NCI-H2081 treated with DMSO at 0.1 percent for 48 hours (cell line): ENCODE measurements at regions not wholly inside any gene's neighbourhood (a gene's known extent, or its start where the extent isn't known, plus 50 kb on each side); places are given as distances from the start of the nearest gene placed in this dataset.
"Not testable (repeated sequence)": the region's sequence is repeated elsewhere in the genome, so short reads cannot be mapped to it uniquely, and the experiment has no call there.

Source experiments
- DNase-seq: peaks from one replicate; lab custom pipeline; 2025; lab: John Stamatoyannopoulos, UW

DNA sequence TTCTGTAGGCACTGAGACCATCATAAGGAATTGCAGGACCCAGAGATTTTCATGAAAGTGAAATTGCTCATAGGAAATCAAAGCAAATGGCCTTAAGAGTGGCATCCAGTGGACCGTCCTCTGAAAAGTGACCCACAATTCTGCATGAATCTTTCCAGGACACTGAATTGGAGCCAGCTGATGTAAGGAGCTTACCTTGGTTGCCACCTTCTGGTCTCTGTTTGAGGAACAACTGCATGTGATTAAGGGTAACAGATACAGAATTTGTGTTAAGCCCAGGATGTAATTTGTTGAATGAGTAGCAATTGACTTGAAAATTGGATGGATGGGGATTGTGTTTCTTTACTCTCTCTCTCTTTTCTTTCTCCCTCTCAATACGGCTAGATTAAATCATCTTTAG is 49.9 kb upstream of the GAS1 start:
- no peak for DNase-seq

DNA sequence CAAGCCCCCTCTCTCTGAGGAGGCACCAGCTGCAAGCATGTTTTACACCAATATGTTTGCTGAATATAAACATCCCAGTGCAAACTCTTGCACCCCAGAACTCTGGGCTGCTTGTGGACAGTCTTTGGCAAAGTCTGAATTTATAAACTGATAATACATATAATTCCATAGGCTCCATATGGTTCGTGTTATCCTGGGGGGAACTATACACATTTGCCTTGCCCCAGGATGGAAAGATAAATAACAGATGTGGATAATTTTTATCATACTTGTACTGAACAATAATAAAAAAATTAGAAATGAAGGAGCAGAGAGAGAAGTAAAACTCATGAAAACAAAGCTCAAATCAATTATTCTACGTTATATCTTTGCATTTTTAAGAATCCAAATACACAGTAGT is 50.6 kb upstream of the GAS1 start:
- no peak for DNase-seq

DNA sequence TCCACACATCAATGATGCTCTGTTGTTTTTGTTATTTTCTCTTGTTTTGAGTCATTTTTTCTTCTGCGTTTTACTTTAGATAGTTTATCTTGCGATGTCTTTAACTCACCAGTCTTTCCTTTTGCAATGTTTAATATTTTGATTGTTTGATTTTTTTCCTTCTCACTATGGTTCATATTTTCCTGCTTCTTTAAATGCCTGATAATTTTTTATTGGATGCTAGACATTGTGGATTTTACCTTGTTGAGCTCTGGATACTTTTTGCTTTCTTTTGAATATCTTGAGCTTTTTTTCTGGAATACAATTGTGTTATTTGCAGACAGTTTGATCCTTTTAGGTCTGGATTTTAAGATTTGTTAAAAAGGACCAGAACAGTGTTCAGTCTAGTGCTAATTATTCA is 55.2 kb upstream of the GAS1 start:
- DNase-seq: no peak

DNA sequence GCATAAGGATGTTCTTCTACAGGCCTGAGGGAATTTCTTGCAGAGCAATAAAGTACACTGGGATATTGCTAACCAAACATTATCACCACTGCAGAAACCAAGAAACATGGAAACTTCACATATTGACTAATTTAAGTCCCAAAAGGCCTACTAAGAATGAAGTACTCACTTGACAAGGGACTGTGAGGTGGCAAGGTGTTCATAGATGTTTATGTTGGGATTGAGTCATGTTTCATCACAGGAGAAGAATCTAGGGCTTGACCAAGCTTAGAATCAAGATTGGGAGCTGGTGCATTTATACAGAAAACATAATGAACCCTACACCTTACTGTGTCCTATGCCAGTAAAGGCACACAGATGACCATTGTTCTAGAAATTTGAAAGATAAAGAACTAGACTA is 56.7 kb upstream of the GAS1 start:
- DNase-seq: no peak

DNA sequence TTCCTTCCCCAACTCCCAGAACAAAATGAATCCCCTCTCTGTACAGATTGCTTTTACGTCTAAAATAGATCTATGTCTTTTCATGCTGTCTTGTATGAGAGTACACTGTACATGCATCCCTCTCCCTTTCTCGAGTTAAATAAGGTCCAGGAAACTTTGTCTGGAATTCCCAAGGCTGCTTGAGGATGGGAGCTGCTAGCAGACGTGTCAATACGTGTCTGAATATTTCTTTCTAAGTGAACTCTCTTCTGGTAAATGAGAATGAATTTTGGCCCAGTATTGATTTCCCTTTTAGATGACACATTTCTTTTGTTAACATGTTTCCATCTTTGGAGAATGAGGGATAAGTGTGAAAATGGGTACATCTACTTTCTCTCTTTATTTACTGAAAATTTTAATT is 59.6 kb upstream of the GAS1 start:
- no peak for DNase-seq

DNA sequence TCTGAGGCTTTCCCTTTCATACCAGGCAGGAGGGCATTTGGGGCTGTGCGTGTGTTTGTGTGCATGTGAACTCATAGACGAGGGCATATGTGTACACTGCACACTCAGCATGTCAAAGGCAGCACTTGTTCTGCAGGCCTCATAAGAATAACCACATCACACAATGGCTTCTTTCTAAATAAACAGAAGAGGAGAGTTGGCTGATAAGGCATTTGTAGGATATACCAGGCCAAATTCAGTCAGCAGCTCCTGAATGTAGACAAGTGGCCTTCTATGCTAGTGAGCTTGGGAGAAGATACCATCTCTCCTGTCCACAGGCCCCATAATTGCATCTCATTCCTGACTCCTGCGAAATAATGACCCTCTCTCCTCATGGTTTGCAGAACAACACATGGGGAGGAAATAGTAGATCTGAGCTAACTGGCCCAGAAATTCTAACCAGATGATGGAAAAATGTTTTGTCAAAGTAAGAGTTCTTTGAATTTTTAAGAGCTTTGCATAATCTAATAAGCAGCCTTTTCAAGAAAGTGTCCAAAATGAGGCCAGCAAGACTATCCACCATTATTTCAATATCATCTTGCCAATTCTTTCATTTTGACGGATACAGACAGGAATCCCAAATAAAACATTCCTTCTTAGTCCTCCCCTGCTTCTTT is 60.5 kb upstream of the GAS1 start:
- no peak for DNase-seq

DNA sequence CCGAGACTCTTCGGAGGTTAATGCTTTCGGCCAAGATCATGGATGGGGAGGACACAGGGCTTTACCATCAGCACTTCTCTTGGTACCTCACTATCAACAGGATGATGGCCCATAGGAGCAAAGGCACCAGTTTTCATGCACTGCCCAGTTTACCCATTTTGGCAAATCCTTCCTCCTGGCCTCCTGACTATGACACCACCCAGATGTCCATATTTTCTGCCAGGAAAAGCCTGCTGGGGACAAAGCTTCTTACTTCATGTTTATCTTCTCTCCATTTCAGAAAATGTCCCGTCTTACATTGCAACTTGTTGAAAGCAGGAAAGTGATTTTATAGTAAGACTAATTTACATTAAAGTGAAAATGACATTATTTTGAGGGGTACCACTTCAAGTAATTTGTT is 61.4 kb upstream of the GAS1 start:
- DNase-seq: no peak

DNA sequence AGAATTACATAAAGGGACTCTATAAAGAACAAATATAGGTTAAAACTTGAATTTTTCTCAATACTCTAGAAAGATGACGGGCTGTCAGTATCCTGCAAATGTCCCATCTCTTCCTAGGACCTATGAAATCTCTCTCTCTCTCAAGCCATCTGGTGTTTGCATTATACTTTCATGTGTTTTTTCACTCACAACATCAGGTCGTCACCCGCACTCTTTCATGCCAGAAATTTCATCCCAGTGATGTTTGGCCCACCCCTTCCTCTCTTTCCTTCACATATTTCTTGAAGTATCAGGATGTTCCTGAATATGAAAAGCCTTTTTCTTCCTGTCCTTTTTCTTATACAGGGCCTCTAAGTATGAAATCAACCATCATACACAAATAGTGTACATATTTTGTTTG is 63.3 kb upstream of the GAS1 start:
- no peak for DNase-seq

DNA sequence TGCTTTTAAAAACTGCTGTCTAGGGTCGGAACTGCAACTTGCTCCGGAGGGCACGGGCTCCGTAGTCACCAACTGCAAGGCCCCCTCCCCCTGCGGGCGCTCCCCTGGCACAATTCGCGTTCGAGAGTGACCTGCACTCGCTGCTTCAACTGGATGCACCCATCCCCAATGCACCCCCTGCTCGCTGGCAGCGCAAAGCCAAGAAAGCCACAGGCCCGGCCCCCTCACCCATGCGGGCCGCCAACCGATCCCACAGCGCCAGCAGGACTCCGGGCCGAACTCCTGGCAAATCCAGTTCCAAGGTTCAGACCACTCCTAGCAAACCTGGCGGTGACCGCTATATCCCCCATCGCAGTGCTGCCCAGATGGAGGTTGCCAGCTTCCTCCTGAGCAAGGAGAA is 64.2 kb upstream of the GAS1 start:
- no peak for DNase-seq

DNA sequence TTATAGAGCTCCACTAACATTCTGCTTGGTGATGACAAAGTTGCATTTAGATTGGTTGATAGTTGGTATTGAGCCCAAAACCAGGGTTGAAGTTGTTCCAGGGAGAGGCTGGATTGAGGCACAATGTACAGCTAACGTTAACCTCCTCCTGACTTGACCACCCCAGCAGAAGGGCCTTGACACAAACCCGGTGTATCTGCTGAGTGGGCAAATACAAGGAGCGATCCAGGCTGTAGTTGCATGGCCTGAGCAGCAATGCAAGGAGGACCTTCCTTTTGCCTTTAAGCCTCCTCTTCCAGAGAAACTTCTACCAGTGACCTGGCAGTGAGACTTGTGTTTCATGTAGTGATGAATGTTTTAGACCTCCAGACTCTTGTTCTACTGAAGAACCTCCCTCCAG is 66.2 kb upstream of the GAS1 start:
- DNase-seq: no peak

DNA sequence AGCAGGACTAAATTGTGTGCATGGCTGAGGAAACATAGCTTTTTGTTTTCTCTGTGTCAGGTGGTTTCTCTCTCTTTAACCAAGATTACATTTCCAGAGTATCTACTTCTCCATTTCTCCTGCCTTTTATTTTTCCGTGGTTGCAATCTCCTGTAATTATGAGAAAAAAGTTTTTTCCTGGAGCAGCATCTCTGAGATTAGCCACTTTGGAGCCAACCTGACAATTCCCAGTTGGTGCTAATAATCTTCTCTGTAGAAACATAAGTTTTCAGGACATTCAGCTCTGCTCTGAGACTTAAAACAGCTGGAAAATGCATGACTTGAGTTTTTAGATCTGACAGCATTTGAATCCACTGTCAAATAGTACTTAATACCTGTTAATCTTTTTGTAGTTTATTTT is 67.1 kb upstream of the GAS1 start:
- DNase-seq: no peak

DNA sequence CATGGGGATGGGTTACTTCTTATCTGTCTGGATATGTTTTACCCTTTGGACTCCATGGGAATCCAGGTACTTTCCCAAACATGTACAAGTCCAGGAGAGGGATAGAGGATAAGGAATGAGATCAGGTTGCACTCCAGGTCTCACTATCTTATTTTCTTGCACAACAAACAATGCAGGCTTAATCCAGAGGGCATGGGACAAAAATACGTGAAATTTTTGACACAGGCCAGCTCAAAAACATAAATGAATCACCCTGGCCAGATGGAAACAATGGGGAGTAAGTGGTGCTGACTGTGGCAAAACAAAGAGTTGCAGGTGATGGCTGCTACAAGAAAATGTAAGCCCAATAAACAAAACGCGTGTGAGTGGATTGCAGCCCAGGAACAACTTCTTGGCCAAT is 69.4 kb upstream of the GAS1 start:
- no peak for DNase-seq

DNA sequence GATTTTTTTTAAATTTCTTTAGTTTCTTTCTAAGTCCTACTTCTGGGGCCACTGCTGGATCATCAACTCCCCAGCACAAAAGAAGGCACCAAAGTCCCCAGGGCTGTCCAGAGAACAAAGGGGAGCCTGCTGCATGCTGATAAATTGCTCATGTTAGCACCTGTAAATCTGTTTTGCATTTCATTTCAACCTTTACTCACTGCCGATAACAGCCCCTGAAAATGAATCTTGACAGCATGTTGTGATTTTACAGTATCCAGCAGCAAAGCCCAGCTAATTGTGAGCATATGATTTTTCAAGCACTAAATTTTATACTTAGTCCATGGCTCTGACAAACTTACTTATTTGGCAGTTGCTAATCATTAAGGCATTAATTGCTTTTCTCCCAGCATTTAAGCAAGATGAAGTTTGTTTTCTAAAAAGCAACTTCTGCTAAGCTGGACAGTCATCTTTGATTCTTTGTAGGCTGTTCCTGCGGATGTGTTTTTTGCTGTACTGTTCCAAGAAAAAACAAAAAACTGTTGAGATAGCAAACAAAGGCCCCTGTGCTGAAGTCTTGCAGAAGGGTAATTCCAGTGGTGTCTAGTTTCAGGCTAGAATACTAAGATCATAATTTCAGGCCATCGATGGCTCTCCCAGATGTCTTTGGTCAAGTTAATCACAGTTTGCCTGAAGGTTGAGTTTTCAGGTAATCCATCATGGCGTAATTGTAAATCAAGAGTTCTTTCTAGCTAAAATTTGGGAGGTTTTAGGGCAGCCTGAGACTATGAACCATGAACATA is 73.1 kb upstream of the GAS1 start:
- no peak for DNase-seq

DNA sequence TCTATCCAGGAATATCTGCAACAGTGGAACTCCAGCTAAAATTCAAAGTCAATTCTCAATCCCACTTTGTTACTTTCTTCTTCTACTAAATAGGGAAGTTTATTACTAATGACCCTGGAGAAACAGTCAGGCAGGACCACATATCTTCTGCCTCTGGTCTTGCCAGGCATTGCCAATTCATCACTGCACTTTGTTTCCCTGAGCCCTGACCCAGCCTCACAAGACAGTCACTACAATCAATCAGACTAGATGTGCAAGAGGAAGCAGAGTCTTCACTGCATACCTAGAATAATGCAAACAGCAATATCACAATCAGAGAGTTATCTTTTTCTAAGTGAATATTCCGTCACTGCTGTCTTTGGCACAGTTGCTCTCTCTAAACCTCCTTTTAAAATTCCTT is 74.9 kb upstream of the GAS1 start:
- DNase-seq: no peak

DNA sequence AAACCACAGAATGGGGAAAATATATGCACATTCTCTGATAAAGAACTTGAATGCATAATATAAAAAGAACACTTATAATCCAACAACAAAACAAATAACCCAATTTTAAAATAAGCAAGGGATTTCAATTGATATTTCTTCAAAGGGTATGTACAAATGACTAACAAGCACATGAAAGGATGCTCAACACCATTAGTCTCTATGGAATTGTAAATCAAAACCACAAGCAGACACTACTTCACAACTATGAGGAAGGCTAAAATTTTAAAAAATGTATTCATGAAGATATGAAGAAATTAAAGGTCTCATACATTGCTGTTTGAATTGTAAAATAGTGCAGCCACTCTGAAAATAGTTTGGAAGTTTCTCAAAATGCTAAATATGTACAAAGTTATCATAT is 78.9 kb upstream of the GAS1 start:
- no peak for DNase-seq

DNA sequence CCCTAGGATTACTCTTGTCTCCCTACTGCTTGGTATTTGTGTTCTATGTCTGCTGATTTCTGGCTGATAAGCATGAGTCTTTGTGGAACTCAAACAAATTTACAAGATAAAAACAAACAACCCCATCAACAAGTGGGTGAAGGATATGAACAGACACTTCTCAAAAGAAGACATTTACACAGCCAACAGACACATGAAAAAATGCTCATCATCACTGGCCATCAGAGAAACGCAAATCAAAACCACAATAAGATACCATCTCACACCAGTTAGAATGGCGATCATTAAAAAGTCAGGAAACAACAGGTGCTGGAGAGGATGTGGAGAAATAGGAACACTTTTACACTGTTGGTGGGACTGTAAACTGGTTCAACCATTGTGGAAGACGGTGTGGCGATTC is 81.5 kb upstream of the GAS1 start:
- DNase-seq: not testable (repeated sequence)

DNA sequence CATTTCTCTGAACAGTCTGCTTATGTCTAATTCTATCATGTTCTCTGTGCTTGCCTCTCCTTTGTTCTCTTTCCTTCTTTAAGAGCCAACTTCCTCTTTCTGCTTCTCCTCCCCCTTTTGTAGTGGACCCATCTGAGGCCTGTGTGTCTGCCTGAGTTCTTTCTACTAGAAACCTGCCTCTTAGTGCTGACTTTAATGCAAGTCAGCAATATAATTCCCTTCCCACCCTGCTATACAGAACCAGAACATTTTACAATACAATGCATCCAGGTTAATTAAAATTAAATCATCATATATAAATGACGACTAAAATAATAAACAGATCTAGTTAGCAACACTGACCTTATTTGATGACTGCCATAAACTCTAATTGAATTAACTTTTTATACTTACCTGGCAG is 82.6 kb upstream of the GAS1 start:
- no peak for DNase-seq

DNA sequence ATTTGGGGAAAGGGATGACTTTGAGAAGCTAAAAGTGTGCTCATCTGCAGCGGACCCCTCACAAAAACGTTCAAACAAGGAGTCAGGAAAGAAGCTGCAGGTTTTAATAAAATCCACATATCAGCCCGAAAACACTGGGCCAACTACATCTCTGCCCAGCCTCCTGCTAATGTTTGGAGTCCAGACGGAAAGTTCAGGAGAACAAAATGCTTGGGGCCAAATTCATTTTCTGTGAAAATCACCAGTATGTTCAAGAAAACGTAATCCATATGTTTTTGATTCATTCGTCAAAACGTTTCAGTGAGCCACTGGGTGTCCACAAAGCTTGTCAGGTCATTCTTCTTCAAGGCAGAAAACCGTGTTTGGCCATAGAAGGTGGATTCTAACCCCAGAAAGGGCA is 87.5 kb upstream of the GAS1 start:
- no peak for DNase-seq

DNA sequence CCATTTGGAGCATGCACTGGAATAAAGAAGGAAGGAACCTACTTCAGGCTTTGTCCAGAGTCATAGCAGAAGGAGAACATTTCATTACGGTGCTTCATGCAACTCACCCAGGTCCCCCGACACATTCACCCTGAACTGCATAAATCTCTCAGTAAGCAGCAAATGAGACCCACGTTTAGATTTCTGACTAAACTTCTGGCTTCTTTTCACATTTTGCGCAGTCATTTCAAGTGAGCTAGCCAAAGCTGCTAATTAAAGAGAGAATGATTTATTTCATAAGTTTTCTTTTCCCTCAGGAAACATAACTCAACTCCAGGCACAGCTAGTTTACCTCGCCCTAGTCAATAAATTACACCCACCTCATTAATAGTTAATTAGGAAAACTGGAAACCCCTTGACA is 88.6 kb upstream of the GAS1 start:
- no peak for DNase-seq

DNA sequence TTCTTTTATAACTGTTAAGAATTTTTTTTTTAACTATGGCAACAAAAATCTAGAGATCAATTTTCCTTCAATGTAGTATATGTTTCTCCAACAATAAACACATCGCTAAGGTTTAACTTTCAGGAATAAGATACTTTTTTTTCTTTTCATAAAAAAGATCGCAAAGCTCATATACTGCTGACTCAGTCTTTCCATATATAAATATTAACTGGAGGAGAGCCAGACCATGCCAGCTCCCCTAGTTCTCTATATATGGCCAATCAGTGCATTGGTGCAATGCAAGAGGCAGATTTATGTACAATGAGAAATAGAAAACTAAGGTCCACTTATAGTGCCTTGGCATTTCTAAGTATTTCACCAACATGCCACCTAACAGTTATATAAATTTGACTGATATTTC is 89.2 kb upstream of the GAS1 start:
- DNase-seq: no peak

DNA sequence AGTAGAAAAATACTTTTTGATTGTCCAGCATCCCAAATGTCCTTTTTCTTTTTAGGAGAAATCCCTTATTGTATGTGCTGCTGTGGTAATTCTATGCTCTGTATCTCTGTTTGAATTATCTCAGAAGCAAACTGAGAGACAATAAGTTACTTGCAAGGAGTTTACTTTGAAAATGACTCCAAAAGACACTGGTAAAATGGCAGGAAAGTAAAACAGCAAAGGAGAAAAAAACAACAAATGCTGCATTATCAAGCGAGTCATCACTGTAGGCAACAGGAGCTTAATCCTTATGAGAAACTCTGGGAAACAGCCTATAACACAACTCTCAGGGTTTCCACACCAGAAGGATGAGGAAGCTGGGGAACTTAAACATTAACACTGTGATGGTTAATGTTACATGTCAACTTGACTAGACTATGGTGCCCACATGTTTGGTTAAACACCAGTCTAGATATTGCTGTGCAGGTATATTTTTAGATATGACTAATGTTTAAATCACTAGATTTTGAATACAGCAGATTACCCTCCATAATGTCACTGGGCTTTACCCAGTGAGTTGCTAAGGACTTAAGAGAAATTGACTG is 92.6 kb upstream of the GAS1 start:
- DNase-seq: no peak

DNA sequence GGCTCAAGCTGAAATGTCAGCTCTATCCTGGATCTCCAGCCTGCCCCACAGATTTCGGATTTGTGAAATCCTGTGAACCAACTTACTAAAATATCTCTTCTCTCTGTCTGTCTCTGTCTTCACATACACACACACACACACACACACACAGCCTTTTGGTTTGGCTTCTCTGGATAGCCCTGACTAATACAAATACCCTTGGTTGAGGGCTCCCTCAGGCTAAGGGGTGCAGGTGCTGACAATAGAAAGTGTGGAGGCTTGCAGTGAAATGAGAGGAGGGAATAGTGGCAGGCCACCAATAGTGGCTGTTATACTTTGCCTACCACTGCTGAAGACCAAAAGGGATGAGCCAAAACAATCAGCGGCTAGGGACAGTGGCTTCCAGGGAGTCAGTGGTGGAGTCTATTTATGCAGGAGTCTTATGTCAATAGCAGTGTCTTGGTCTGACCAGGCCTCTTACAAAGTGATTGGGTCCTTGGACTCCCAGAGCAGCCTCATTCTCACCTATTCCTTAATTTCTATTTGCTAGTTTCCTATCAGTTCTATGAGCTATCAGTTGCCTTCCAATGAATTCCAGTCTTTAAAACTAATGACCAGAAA is 93.2 kb upstream of the GAS1 start:
- no peak for DNase-seq

DNA sequence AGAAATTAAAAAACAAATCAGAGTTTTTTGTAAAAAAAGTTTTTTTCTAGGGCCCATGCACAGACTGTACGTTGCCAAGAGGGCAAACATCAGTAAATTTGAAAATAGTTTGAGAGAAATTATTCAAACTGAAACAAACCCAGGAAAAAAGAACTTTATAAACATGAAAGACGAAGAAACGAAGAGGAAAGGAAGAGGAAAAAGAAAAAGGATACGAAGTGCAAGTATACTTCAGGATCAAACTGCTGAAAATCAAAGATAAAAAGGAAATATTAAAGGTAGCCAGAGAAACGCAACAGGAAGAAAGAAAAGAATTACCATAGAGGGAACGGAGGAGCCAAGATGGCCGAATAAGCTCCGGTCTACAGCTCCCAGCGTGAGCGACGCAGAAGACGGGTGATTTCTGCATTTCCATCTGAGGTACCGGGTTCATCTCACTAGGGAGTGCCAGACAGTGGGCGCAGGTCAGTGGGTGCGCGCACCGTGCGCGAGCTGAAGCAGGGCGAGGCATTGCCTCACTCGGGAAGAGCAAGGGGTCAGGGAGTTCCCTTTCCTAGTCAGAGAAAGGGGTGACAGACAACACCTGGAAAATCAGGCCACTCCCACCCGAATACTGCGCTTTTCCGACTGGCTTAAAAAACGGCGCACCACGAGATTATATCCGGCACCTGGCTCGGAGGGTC is 94.4 kb upstream of the GAS1 start:
- not testable (repeated sequence) for DNase-seq
